Tibial artery (tissue), 4 donors: ENCODE measurements at regions not wholly inside any gene's neighbourhood (a gene's known extent, or its start where the extent isn't known, plus 50 kb on each side); places are given as distances from the start of the nearest gene placed in this dataset.

Source experiments
- DNase-seq, 2 donors: peaks; one replicate each; pipeline ENCODE4 v3.0.0-alpha.2; 2019
- H3K27ac ChIP-seq, 2 donors: fragments of 200-600 bp; sonication (generic) in 1 of 2; 1 replicate in 1 of 2; 2 replicates in 1 of 2; pipeline ENCODE4 v1.5.1; 2018 to 2019; ENCODE audit warnings: mild to moderate bottlenecking in 1 of 2
- H3K27me3 ChIP-seq, 2 donors: fragments of 200-600 bp; sonication (generic) in 1 of 2; one replicate each; pipeline versions ENCODE4 v1.5.1 to v1.6.0; 2016 to 2019
- H3K36me3 ChIP-seq, 3 donors: fragments of 200-600 bp; sonication (generic) in 2 of 3; one replicate each; pipeline ENCODE4 v1.5.1; 2016 to 2019; ENCODE audit warnings: mild to moderate bottlenecking in 2 of 3
- H3K4me1 ChIP-seq, 4 donors: fragments of 200-600 bp; sonication (generic) in 2 of 4; 1 replicate in 3 of 4; 2 replicates in 1 of 4; pipeline ENCODE4 v1.5.1; 2016 to 2019
- H3K4me3 ChIP-seq, 2 donors: fragments of 200-600 bp; sonication (generic) in 1 of 2; 1 replicate in 1 of 2; 2 replicates in 1 of 2; pipeline ENCODE4 v1.5.1; 2018 to 2019; ENCODE audit warnings: mild to moderate bottlenecking in 2 of 2
- H3K9me3 ChIP-seq, 3 donors: fragments of 200-600 bp; sonication (generic) in 1 of 3; one replicate each; pipeline ENCODE4 v1.5.1; 2016 to 2019
- intact Hi-C: fragments of 100-400 bp; cut with DNase I; formaldehyde crosslinking; loops from one replicate; pipeline ENCODE4 v1.15.0; 2023; ENCODE audit warnings: low total_unique reads
- TF ChIP-seq, protein P1 (sequence below), 2 experiments: fragments of 200-600 bp in 1 of 2; fragments of 450-650 bp in 1 of 2; IDR thresholded peaks; one replicate each; pipeline ENCODE4 v1.5.1; 2017 to 2019; ENCODE audit warnings: antibody characterized with exemption in 2 of 2, mild to moderate bottlenecking in 1 of 2, moderate library complexity in 1 of 2

DNA sequence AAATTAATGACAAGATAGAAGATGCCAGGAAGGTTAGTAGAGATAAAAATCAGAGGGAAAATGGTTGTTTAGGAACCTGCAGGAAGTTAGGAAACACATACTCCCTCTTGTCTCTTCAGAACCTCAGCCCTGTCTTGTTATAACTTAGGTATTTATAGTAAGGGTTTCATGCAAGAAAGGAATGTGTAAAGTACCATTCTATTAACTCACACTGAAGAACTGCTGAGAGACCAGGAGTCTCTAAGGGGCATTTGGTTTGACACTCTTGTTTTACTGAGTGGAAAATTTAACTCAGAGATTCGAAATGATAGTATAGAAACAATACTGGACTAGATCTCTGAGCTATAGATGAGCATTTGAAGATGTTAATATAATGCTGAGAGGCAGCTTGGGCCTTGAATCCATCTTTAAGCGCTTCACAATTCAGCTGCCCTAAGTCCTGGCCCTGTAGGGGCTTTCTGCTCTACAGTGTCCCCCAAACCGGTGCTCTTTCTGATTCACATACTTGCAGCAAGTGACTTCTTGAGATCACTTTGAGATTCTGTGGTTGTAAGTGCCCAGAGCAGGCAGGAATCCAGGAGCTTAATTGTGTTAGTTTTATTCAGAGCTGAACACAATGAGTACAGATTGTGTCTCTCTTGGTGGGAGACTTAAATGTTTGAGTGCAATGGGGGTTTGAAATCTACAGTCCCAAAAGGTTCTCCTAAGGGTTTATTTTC lies 235.0 kb upstream of the RGPD4 start:
- Histone ChIP-seq H3K9me3 (no peaks in the 10 kb centered on the region), H3K4me3 (no peak overlapping the region), H3K4me1 (peaks cover 0 to 3% (median 0%) of the 10 kb centered on the region in 4 donors), H3K27me3 (no peaks in the 10 kb centered on the region), H3K27ac (no peak overlapping the region), H3K36me3 (no peaks in the 10 kb centered on the region)
- no peak for DNase-seq
- TF ChIP-seq, protein P1, sequence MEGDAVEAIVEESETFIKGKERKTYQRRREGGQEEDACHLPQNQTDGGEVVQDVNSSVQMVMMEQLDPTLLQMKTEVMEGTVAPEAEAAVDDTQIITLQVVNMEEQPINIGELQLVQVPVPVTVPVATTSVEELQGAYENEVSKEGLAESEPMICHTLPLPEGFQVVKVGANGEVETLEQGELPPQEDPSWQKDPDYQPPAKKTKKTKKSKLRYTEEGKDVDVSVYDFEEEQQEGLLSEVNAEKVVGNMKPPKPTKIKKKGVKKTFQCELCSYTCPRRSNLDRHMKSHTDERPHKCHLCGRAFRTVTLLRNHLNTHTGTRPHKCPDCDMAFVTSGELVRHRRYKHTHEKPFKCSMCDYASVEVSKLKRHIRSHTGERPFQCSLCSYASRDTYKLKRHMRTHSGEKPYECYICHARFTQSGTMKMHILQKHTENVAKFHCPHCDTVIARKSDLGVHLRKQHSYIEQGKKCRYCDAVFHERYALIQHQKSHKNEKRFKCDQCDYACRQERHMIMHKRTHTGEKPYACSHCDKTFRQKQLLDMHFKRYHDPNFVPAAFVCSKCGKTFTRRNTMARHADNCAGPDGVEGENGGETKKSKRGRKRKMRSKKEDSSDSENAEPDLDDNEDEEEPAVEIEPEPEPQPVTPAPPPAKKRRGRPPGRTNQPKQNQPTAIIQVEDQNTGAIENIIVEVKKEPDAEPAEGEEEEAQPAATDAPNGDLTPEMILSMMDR (IDR thresholded peaks at IDR 0.05): no peak
- intact Hi-C loops: no loop called here

GRCh38 chr2:107592280-107592624 lies 234.4 kb upstream of the RGPD4 start:
- TF ChIP-seq, protein P1 (IDR thresholded peaks at IDR 0.05): no peak
- Histone ChIP-seq H3K9me3 (no peaks in the 10 kb centered on the region), H3K27ac (no peak overlapping the region), H3K27me3 (no peaks in the 10 kb centered on the region), H3K36me3 (no peaks in the 10 kb centered on the region), H3K4me1 (peaks cover 0 to 3% (median 0%) of the 10 kb centered on the region in 4 donors), H3K4me3 (no peak overlapping the region)
- intact Hi-C loops: no loop called here
- no peak for DNase-seq

DNA sequence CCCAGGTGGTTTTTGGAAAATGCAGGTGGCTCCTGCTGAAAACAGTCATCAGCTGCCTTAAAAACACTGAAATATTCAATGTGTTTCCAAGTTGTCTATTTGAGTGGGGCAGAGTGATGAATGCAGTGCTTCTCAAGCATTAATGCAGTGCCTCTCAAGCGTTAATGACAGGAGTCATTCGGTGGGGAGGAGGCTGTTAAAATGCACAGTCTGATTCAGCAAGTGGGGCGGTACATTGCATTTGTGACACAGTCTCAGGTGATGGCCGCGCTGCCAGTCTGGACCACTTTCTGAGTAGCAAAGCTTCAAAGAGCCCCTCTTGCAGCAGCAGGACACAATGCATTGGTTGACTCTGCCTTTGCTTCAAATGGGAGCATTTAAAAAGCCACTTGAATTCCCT lies 231.4 kb upstream of the RGPD4 start:
- H3K4me1 ChIP-seq: peaks cover 0 to 3% (median 0%) of the 10 kb centered on the region in 4 donors
- H3K9me3 ChIP-seq: no peaks in the 10 kb centered on the region
- intact Hi-C loops: no loop called here
- DNase-seq: no peak
- TF ChIP-seq, protein P1 (IDR thresholded peaks at IDR 0.05): no peak
- no peak overlapping the region for H3K27ac ChIP-seq
- H3K27me3 ChIP-seq: no peaks in the 10 kb centered on the region
- no peak overlapping the region for H3K4me3 ChIP-seq
- no peaks in the 10 kb centered on the region for H3K36me3 ChIP-seq

- no peak for DNase-seq
- intact Hi-C loops: no loop called here
- H3K36me3 ChIP-seq: no peaks in the 10 kb centered on the region
- TF ChIP-seq, protein P1 (IDR thresholded peaks at IDR 0.05): no peak
- H3K27ac ChIP-seq: no peak overlapping the region
- no peaks in the 10 kb centered on the region for H3K27me3 ChIP-seq
- H3K4me3 ChIP-seq: no peak overlapping the region
- H3K4me1 ChIP-seq: peaks cover 0 to 3% (median 0%) of the 10 kb centered on the region in 4 donors
- no peaks in the 10 kb centered on the region for H3K9me3 ChIP-seq
Observed at GRCh38 chr2:107595749-107596148, 230.9 kb upstream of the RGPD4 start.

DNA sequence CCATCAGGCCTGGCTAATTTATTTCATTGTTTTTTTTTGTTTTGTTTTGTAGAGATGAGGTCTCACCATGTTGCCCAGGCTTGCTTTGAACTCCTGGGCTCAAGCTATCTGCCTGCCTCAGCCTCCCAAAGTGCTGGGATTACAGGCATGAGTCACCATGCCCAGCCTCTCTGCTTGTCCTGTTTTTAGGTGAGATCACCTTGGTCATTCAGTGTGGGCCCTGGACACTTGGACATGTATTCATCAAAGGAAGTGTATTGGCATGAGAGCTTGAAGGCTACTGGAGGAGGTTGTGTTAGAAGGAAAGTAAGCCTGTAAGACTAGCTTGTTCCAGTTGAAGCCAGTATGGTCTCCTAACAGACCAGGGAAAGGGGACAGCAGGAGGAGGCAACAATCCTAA lies 229.2 kb upstream of the RGPD4 start:
- no peak overlapping the region for H3K4me3 ChIP-seq
- TF ChIP-seq, protein P1 (IDR thresholded peaks at IDR 0.05): no peak
- H3K27ac ChIP-seq: no peak overlapping the region

DNA sequence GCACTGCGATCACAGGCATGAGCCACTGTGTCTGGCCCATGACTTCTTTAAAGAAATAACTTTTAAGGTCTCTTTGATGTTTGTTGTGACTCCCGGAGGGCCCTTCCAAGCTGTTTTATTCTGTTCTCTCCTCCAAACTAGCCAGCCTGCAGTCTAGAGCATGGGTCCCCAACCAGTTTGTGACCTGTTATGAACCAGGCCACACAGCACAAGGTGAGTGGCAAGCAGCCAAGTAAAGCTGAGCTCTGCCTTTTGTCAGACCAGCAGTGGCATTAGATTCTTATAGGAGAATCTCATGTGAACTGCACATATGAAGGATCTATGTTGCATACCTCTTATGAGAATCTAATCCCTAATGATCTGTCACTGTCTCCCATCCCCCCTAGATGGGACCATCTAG lies 223.9 kb upstream of the RGPD4 start:
- DNase-seq: no peak
- H3K4me1 ChIP-seq: no peaks in the 10 kb centered on the region
- intact Hi-C loops: no loop called here
- no peak overlapping the region for H3K27ac ChIP-seq
- no peaks in the 10 kb centered on the region for H3K27me3 ChIP-seq
- no peaks in the 10 kb centered on the region for H3K9me3 ChIP-seq
- H3K36me3 ChIP-seq: no peaks in the 10 kb centered on the region
- no peak overlapping the region for H3K4me3 ChIP-seq
- TF ChIP-seq, protein P1 (IDR thresholded peaks at IDR 0.05): no peak

More for the DNA sequence above, 229.2 kb upstream of the RGPD4 start:
- intact Hi-C loops: no loop called here
- Histone ChIP-seq H3K27me3 (no peaks in the 10 kb centered on the region), H3K4me1 (no peaks in the 10 kb centered on the region), H3K36me3 (no peaks in the 10 kb centered on the region), H3K9me3 (no peaks in the 10 kb centered on the region)
- no peak for DNase-seq
